Skeletal muscle cell (primary cell): ENCODE measurements at regions not wholly inside any gene's neighbourhood (a gene's known extent, or its start where the extent isn't known, plus 50 kb on each side); places are given as distances from the start of the nearest gene placed in this dataset.
"Not testable (repeated sequence)": the region's sequence is repeated elsewhere in the genome, so short reads cannot be mapped to it uniquely, and the experiment has no call there.

ENCODE experiments used
- DNase-seq: peaks from one replicate; pipeline ENCODE4 v3.0.0-alpha.2; 2010; ENCODE audit warnings: low read depth
- H3K4me3 ChIP-seq: 2 replicates; pipeline ENCODE4 v1.5.1; 2011; ENCODE audit warnings: low read depth, mild to moderate bottlenecking, control low read depth, low read length, moderate library complexity

- DNase-seq = no peak
- H3K4me3 ChIP-seq = no peak overlapping the region
Measured at GRCh38 chr7:119172043-119172442, 947.5 kb downstream of the ANKRD7 start.

GRCh38 chr7:119175911-119176627 lies 951.6 kb downstream of the ANKRD7 start:
- H3K4me3 ChIP-seq = no peak overlapping the region
- DNase-seq = peak; percentile 7

DNA sequence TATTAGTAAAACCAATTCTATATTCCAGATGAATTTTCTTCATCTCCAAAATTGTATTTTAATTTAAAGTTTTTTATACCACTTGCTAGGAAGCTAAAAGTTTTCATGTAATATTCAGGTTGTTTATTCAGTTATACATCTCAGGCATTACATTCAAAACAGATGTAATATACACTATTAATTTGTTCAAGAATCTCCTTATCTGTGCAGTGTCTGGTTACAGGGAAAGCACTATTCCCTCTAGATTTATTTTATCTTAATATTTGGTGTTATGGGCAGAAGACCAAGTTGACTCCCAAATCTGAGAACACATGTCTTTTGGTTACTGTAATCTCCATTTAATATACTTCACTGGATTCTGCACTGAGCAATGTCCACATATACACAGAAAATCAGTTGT lies 953.4 kb downstream of the ANKRD7 start:
- no peak for DNase-seq
- no peak overlapping the region for H3K4me3 ChIP-seq

GRCh38 chr7:119184124-119184788 lies 959.8 kb downstream of the ANKRD7 start:
- DNase-seq = no peak

GRCh38 chr7:119196183-119196582 lies 971.7 kb downstream of the ANKRD7 start:
- DNase-seq = no peak

More at GRCh38 chr7:119184124-119184788, 959.8 kb downstream of the ANKRD7 start:
- H3K4me3 ChIP-seq = no peak overlapping the region

DNA sequence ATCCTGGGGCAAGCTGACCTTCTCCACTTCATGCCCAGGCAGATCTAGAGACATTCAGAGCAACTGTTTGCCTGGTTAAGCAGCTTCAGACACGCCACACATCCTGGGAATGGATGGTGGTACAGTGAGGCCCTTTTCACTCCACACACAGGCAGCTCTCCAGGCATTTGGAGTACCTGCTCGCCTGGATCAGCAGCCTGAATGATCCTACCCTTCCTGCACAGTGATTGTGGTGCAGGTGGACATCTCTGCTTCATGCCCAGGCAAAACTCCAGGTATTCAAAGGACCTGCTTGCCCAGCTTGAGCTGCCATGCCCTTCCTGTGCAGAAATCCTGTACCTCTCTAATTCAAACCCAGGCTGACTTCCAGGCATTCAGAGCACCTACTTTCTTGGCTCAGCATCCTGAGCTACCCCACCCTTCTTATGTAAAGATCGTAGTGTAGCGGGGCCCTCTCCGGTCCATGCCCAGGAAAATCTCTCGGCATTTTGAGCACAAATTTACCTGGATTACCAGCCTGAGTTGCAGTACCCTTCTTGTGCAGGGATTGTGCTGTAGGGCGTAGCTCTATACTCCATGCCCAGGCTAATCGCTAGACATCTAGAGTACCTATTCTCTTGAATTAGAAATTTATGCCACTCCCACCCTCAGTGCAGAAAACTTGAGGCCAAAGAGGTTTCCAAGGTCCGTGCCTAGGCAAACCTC lies 972.8 kb downstream of the ANKRD7 start:
- no peak for DNase-seq
- no peak overlapping the region for H3K4me3 ChIP-seq

More at GRCh38 chr7:119196183-119196582, 971.7 kb downstream of the ANKRD7 start:
- no peak overlapping the region for H3K4me3 ChIP-seq

GRCh38 chr7:119197877-119198527 lies 973.5 kb downstream of the ANKRD7 start:
- no peak for DNase-seq
- H3K4me3 ChIP-seq = no peak overlapping the region

DNA sequence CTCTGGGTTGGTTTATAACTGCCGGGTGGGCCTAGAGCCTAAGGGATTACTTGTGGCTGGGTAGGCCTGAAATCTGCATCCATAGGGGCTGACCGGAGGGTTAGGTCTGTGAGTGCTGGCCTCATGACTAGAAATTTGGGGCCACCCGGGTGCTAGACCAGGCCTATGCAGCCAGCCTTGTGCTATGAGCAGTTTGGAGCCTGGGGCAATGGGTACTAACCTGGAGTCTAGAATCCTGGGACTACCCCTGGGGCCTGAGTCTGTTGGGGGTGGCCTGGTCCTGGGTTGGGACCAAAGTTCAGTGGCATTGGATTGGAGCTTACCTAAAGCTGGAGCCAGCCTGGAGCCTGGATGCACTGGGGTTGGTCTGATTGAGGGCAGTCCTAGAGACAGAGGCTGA lies 995.2 kb downstream of the ANKRD7 start:
- H3K4me3 ChIP-seq = no peak overlapping the region

GRCh38 chr7:119223930-119224329 lies 999.4 kb downstream of the ANKRD7 start:
- H3K4me3 ChIP-seq = no peak overlapping the region

More for the DNA sequence above, 995.2 kb downstream of the ANKRD7 start:
- DNase-seq = no peak

GRCh38 chr7:119228482-119228881 lies 1004.0 kb downstream of the ANKRD7 start:
- DNase-seq = no peak

More at GRCh38 chr7:119223930-119224329, 999.4 kb downstream of the ANKRD7 start:
- DNase-seq = no peak

DNA sequence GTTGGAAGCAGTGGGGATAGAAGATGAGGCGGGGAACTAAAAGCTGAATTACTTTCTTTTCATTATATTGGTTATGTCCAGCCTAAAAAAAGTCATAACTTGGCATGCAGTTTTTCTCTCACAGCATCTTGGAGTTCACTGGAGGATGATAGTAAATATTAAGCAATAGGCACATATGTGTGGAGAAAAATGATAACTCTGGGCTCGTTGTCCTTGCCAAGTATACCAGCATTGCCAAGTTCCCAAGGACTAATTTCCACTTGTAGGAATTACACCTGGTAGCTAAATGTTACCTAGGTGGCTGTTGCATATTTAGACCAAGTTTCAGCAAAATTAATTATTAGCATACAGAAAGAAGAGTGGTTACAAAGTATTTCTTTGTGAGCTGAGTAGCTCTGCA lies 1007.6 kb downstream of the ANKRD7 start:
- DNase-seq = no peak

More at GRCh38 chr7:119228482-119228881, 1004.0 kb downstream of the ANKRD7 start:
- no peak overlapping the region for H3K4me3 ChIP-seq

GRCh38 chr7:119233015-119233414 lies 1008.5 kb downstream of the ANKRD7 start:
- DNase-seq = no peak
- H3K4me3 ChIP-seq = no peak overlapping the region

More for the DNA sequence above, 1007.6 kb downstream of the ANKRD7 start:
- no peak overlapping the region for H3K4me3 ChIP-seq

GRCh38 chr7:119252962-119253361 lies 1020.0 kb upstream of the KCND2 start:
- no peak for DNase-seq
- H3K4me3 ChIP-seq = no peak overlapping the region

GRCh38 chr7:119254742-119255141 lies 1018.2 kb upstream of the KCND2 start:
- H3K4me3 ChIP-seq = no peak overlapping the region

GRCh38 chr7:119256001-119256400 lies 1017.0 kb upstream of the KCND2 start:
- no peak overlapping the region for H3K4me3 ChIP-seq
- DNase-seq = no peak

More at GRCh38 chr7:119254742-119255141, 1018.2 kb upstream of the KCND2 start:
- DNase-seq = no peak

DNA sequence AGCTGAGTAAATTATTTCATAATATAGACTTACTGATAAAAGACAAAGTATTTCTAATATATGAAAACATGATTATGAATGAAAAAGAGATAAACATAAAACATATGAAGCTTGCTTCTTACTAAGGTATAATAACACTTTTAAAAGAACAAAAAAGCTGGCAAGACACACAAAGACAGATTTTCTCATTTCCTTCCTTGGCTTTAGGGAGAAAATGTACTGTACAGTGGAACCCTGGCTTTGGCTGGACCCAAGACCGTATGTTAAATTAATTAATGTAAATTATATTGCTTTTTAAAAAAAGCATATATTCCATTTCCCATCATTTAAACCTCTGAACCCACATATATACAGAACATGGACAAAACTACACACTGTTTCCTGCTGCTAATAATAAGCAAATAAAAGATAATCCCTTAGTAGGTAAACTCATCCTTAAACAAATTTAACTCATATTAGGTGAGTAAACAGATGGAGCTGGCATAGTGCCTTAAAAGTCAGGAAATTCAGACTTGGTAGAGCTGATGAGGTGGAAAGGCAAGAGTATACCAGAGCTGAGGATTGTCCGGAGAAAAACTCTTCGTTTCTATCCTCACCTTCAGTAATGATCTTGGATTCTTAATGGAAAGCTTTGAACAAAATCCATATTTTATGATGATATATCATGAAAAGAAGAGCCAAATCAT lies 1016.4 kb upstream of the KCND2 start:
- H3K4me3 ChIP-seq = no peak overlapping the region
- no peak for DNase-seq

DNA sequence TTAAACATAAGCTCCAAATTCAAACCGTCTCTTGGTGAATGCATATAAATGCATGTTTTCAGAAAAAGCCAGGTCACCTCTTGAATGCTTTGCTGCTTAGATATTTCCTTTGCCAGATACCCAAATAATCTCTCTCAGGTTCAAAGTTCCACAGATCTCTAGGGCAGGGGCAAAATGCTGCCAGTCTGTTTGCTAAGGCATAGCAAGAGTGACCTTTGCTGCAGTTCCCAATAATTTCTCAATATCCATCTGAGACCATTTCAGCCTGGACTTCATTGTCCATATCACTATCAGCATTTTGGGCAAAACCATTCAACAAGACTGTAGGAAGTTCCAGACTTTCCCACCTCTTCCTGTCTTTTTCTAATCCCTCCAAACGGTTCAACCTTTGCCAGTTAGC lies 1006.2 kb upstream of the KCND2 start:
- H3K4me3 ChIP-seq, DNase-seq: not testable (repeated sequence)

DNA sequence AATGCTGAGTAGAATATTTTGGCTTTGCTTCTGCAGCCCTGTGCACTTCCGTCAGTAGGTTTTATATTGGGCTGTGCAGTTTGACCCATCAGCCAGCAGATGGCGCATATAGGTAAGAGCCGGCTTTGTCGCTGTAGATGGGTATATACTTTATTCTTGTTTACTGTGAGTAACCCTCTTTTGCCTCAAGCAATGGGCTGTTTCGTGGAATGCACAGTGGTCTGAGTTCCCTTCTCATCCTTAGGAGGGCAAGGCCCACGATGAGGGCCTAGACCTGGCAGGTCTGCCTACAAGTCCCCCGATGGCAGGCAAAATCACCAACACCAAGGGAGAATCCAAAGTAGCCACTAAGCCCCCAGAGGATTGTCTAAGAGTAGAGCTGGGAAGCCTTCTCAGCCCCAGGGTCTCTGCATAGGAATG lies 1002.9 kb upstream of the KCND2 start:
- no peak overlapping the region for H3K4me3 ChIP-seq
- peak; percentile 22 for DNase-seq

GRCh38 chr7:119270644-119271043 lies 1002.3 kb upstream of the KCND2 start:
- no peak for DNase-seq
- H3K4me3 ChIP-seq = no peak overlapping the region
